NCI-H526 treated with DMSO at 0.1 percent for 48 hours (cell line): ENCODE measurements at regions not wholly inside any gene's neighbourhood (a gene's known extent, or its start where the extent isn't known, plus 50 kb on each side); places are given as distances from the start of the nearest gene placed in this dataset.

Source experiments
- DNase-seq: peaks from one replicate; lab custom pipeline; 2025; lab: John Stamatoyannopoulos, UW

DNA sequence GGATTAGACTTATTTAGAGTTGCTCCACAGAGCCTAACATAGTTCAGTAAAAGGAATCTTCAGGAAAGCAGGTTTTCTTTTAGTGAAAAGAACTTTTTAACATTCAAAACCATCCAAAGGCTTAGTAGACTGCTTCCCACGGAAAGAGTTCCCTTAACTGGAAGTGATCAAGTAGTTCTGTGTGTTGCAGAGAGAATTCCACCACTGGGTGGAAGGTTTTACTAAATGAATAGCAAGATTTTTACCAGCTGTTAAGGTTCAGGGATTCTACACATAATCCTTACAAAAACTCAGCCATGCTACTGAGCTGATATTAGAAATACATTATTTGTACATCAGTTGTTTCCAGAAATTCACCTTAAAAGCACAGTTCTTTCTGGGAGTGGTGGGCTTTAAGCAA lies 119.7 kb downstream of the GDAP2 start:
- DNase-seq, result no peak

DNA sequence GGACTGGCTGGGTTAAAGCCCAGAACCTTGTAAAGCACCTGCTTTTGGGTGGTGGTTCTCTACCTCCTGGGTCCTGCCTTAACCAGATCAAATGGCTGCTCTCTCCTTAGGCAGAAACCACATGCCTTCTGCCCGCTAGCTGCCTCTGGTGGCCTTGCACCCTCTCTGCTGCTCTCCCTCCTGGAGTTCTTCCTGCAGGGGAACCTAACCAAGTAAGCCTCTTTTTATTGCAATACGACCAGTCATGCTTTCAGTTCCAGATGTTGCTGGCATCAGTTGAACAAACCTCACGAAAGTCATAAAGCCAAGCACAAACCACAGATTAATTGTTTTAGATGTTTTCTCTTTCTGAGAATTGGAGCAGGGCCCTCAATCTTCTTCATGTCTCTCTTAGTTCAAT lies 118.9 kb downstream of the GDAP2 start:
- DNase-seq, result no peak

DNA sequence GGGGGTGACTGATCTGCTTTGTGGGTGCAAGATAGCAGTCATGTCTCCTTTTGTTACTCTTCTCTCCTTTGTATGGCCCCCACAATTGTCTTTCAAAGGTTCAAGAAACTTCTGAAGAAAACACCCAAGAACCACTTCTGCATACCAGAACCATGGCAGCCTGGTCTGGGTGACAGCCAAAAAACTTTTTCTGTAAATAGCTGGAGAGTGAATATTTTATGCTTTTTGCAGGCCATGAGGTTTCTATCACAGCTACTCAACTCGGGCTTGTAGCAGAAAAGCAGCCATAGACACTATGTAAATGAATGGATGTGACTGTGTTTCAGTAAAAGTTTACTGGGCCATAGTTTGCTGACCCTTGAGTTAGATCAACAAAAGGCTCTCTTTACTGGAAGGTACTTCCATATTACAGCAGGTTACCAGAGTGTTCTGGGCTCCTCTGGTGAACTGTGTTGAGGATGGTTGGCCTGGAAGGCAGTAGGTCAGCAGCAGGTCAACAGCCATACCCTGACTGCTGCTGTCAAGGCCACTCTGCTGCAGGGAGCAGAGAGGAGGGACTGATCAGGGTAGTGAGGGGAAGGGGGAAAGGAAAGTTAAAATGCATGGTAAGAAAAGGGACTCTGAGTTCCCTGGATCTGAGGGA lies 116.4 kb downstream of the GDAP2 start:
- DNase-seq, result no peak
